ENCODE measurements at regions not wholly inside any gene's neighbourhood (a gene's known extent, or its start where the extent isn't known, plus 50 kb on each side); places are given as distances from the start of the nearest gene placed in this dataset.
"Not testable (repeated sequence)": the region's sequence is repeated elsewhere in the genome, so short reads cannot be mapped to it uniquely, and the experiment has no call there.

- DNase-seq, result no peak
These were observed 112.0 kb downstream of the NPTX2 start for GRCh38 chr7:98729121-98729520.

- no peak for DNase-seq
These were observed 113.2 kb downstream of the NPTX2 start for GRCh38 chr7:98730326-98730725.

GRCh38 chr7:98731651-98732050, 114.6 kb downstream of the NPTX2 start:
- no peak for DNase-seq

GRCh38 chr7:98733036-98733435, 116.0 kb downstream of the NPTX2 start:
- peak; percentile 6 for DNase-seq

GRCh38 chr7:98735801-98736200, 118.7 kb downstream of the NPTX2 start:
- DNase-seq, result no peak

- DNase-seq, result not testable (repeated sequence)
These were observed 119.4 kb downstream of the NPTX2 start for GRCh38 chr7:98736461-98736860.

- no peak for DNase-seq
These were observed 120.1 kb downstream of the NPTX2 start for GRCh38 chr7:98737176-98737575.

GRCh38 chr7:98740643-98741042, 123.6 kb downstream of the NPTX2 start:
- DNase-seq, result no peak

- peak; percentile 41 for DNase-seq
These were observed 124.0 kb downstream of the TMEM130 start for GRCh38 chr7:98745722-98746318.

- DNase-seq, result no peak
These were observed 121.7 kb downstream of the TMEM130 start for GRCh38 chr7:98748090-98748489.

GRCh38 chr7:98753176-98753575, 116.6 kb downstream of the TMEM130 start:
- DNase-seq, result no peak

GRCh38 chr7:98753989-98754479, 115.8 kb downstream of the TMEM130 start:
- no peak for DNase-seq

GRCh38 chr7:98755138-98755898, 114.5 kb downstream of the TMEM130 start:
- no peak for DNase-seq

GRCh38 chr7:98758157-98758556, 111.7 kb downstream of the TMEM130 start:
- DNase-seq, result no peak

GRCh38 chr7:98760201-98760651, 109.6 kb downstream of the TMEM130 start:
- DNase-seq, result no peak

- DNase-seq, result no peak
These were observed 108.6 kb downstream of the TMEM130 start for GRCh38 chr7:98761225-98761624.

GRCh38 chr7:98762620-98763019, 107.2 kb downstream of the TMEM130 start:
- DNase-seq, result no peak

- no peak for DNase-seq
These were observed 106.4 kb downstream of the TMEM130 start for GRCh38 chr7:98763441-98763840.

GRCh38 chr7:98764946-98765345, 104.9 kb downstream of the TMEM130 start:
- no peak for DNase-seq

GRCh38 chr7:98770085-98770484, 99.7 kb downstream of the TMEM130 start:
- not testable (repeated sequence) for DNase-seq

GRCh38 chr7:98771519-98771918, 98.3 kb downstream of the TMEM130 start:
- no peak for DNase-seq

- DNase-seq, result no peak
These were observed 97.7 kb downstream of the TMEM130 start for GRCh38 chr7:98771941-98772603.

GRCh38 chr7:98774884-98775283, 94.9 kb downstream of the TMEM130 start:
- DNase-seq, result no peak

- no peak for DNase-seq
These were observed 92.8 kb downstream of the TMEM130 start for GRCh38 chr7:98777051-98777450.

Data from CD4-positive, alpha-beta T cell treated with Interferon gamma for 1 hour (primary cell).